Keratinocyte (primary cell): ENCODE measurements at regions not wholly inside any gene's neighbourhood (a gene's known extent, or its start where the extent isn't known, plus 50 kb on each side); places are given as distances from the start of the nearest gene placed in this dataset.

Experiments used
- DNase-seq: peaks from one replicate; pipeline ENCODE4 v3.0.0-alpha.2; 2011; ENCODE audit warnings: low read depth, missing footprints, low spot score
- FAIRE-seq: peaks from 2 replicates; lab custom pipeline; 2011; peaks lifted over from hg19 to GRCh38; lab: Jason Lieb, UNC
- H2AFZ ChIP-seq: 2 replicates; pipeline ENCODE4 v1.6.0; 2012; ENCODE audit warnings: low read length, control low read depth, inconsistent platforms; ENCODE audit not compliant: control insufficient read depth
- H3K27ac ChIP-seq: 2 replicates; pipeline ENCODE4 v1.5.1; 2011; ENCODE audit warnings: low read length; ENCODE audit not compliant: control insufficient read depth, insufficient read depth
- H3K27me3 ChIP-seq: 3 replicates; pipeline ENCODE4 v1.6.0; 2011; ENCODE audit warnings: low read length; ENCODE audit not compliant: control insufficient read depth, insufficient read depth; ENCODE audit errors: extremely low read depth
- H3K36me3 ChIP-seq, 2 experiments: 2 replicates in 1 of 2; 3 replicates in 1 of 2; pipeline ENCODE4 v1.5.1; 2011; ENCODE audit warnings: low read length in 2 of 2, mild to moderate bottlenecking in 1 of 2; ENCODE audit not compliant: control insufficient read depth in 2 of 2, insufficient read depth in 2 of 2; ENCODE audit errors: extremely low read depth in 1 of 2
- H3K4me1 ChIP-seq: 3 replicates; pipeline ENCODE4 v1.5.1; 2011; ENCODE audit warnings: low read length; ENCODE audit not compliant: control insufficient read depth, insufficient read depth; ENCODE audit errors: extremely low read depth
- H3K4me2 ChIP-seq: 3 replicates; pipeline ENCODE4 v1.6.0; 2011; ENCODE audit warnings: low read depth, low read length; ENCODE audit not compliant: control insufficient read depth, insufficient read depth; ENCODE audit errors: extremely low read depth
- H3K4me3 ChIP-seq, 3 experiments: fragments of 200-600 bp in 1 of 3; sonication (generic) in 1 of 3; 2 replicates in 2 of 3; 3 replicates in 1 of 3; pipeline ENCODE4 v1.5.1; 2011 to 2016; ENCODE audit warnings: low read length in 3 of 3, mild to moderate bottlenecking in 3 of 3, control low read depth in 2 of 3, inconsistent platforms in 1 of 3, low read depth in 1 of 3, mixed read lengths in 1 of 3, mixed run types in 1 of 3, moderate library complexity in 1 of 3; ENCODE audit not compliant: control insufficient read depth in 2 of 3, insufficient read depth in 2 of 3; ENCODE audit errors: extremely low read depth in 1 of 3
- H3K79me2 ChIP-seq: 2 replicates; pipeline ENCODE4 v1.6.0; 2012; ENCODE audit warnings: low read length; ENCODE audit not compliant: control insufficient read depth, insufficient read depth
- H3K9ac ChIP-seq: 3 replicates; pipeline ENCODE4 v1.6.0; 2011; ENCODE audit warnings: low read length; ENCODE audit not compliant: control insufficient read depth, insufficient read depth; ENCODE audit errors: extremely low read depth
- H3K9me1 ChIP-seq: 3 replicates; pipeline ENCODE4 v1.6.0; 2011; ENCODE audit warnings: low read length; ENCODE audit not compliant: control insufficient read depth, insufficient read depth; ENCODE audit errors: extremely low read depth
- H3K9me3 ChIP-seq: 2 replicates; pipeline ENCODE4 v1.5.1; 2012; ENCODE audit warnings: low read depth, low read length; ENCODE audit not compliant: control insufficient read depth
- H4K20me1 ChIP-seq: 3 replicates; pipeline ENCODE4 v1.6.0; 2011; ENCODE audit warnings: low read length; ENCODE audit not compliant: control insufficient read depth, insufficient read depth; ENCODE audit errors: extremely low read depth
- CTCF ChIP-seq, 3 experiments: IDR thresholded peaks in 1 of 3; conservative IDR thresholded peaks in 1 of 3; optimal IDR thresholded peaks in 1 of 3; 2 replicates in 2 of 3; 3 replicates in 1 of 3; pipeline versions ENCODE3 to v1.5.1; 2011; ENCODE audit warnings: low read length in 3 of 3, mild to moderate bottlenecking in 3 of 3, moderate library complexity in 2 of 3, control low read depth in 1 of 3, inconsistent platforms in 1 of 3; ENCODE audit not compliant: insufficient read depth in 2 of 3; ENCODE audit errors: extremely low read depth in 1 of 3
- EZH2 ChIP-seq: IDR thresholded peaks from one replicate; pipeline ENCODE4 v1.6.1; 2012; ENCODE audit warnings: inconsistent platforms, mild to moderate bottlenecking, low read length, moderate library complexity
- dilution Hi-C: fragments of 300-500 bp; cut with MboI; formaldehyde crosslinking; loops from one replicate; pipeline ENCODE4 v1.7.0; 2020; ENCODE audit warnings: low sequenced_read_pairs; ENCODE audit not compliant: extremely low pct_ligation_motif_present

GRCh38 chr11:109165035-109165434, 257.0 kb upstream of the C11orf87 start:
- H3K9ac ChIP-seq: no peak overlapping the region
- no peak overlapping the region for H3K4me2 ChIP-seq
- FAIRE-seq (no peak), DNase-seq (no peak)
- no peaks in the 10 kb centered on the region for H3K9me1 ChIP-seq
- TF ChIP-seq EZH2: no peak
- TF ChIP-seq CTCF (optimal IDR thresholded peaks at IDR 0.05 in 1 of 3, IDR thresholded peaks at IDR 0.05 in 1 of 3, conservative IDR thresholded peaks at IDR 0.05 in 1 of 3; ENCODE audit: extremely low read depth in 1 of 3, insufficient read depth in 2 of 3, low read length in 3 of 3): no peak
- dilution Hi-C loops: no loop called here
- H3K36me3 ChIP-seq: no peaks in the 10 kb centered on the region
- H3K4me3 ChIP-seq: no peak overlapping the region
- no peak overlapping the region for H2AFZ ChIP-seq
- H4K20me1 ChIP-seq: no peaks in the 10 kb centered on the region
- no peak overlapping the region for H3K27ac ChIP-seq
- no peaks in the 10 kb centered on the region for H3K4me1 ChIP-seq
- no peaks in the 10 kb centered on the region for H3K9me3 ChIP-seq
- no peaks in the 10 kb centered on the region for H3K27me3 ChIP-seq
- H3K79me2 ChIP-seq: no peaks in the 10 kb centered on the region

- dilution Hi-C loops: no loop called here
- H3K4me3 ChIP-seq: no peak overlapping the region
- H3K36me3 ChIP-seq: no peaks in the 10 kb centered on the region
- H3K27me3 ChIP-seq: no peaks in the 10 kb centered on the region
- no peak overlapping the region for H3K27ac ChIP-seq
- H3K9me3 ChIP-seq: no peaks in the 10 kb centered on the region
- no peaks in the 10 kb centered on the region for H3K79me2 ChIP-seq
- DNase-seq (no peak), FAIRE-seq (no peak)
- no peak overlapping the region for H3K9ac ChIP-seq
- no peak overlapping the region for H3K4me2 ChIP-seq
- no peak overlapping the region for H2AFZ ChIP-seq
- no peaks in the 10 kb centered on the region for H3K4me1 ChIP-seq
- H3K9me1 ChIP-seq: no peaks in the 10 kb centered on the region
- TF ChIP-seq EZH2: no peak
- TF ChIP-seq CTCF (optimal IDR thresholded peaks at IDR 0.05 in 1 of 3, IDR thresholded peaks at IDR 0.05 in 1 of 3, conservative IDR thresholded peaks at IDR 0.05 in 1 of 3; ENCODE audit: extremely low read depth in 1 of 3, insufficient read depth in 2 of 3, low read length in 3 of 3): no peak
- no peaks in the 10 kb centered on the region for H4K20me1 ChIP-seq
Measured at GRCh38 chr11:109166441-109166840, 255.5 kb upstream of the C11orf87 start.
